MM.1S (cell line): ENCODE measurements at regions not wholly inside any gene's neighbourhood (a gene's known extent, or its start where the extent isn't known, plus 50 kb on each side); places are given as distances from the start of the nearest gene placed in this dataset.

ENCODE experiments used
- DNase-seq: peaks from one replicate; pipeline ENCODE4 v3.0.0-alpha.2; 2015
- H2AFZ ChIP-seq: fragments of 300-600 bp; sonication (generic); 2 replicates; pipeline ENCODE4 v1.6.0; 2016; ENCODE audit warnings: antibody characterized with exemption, low read length
- H3F3A ChIP-seq: fragments of 300-600 bp; sonication (generic); 2 replicates; pipeline ENCODE4 v1.6.1; 2016; ENCODE audit warnings: mild to moderate bottlenecking, antibody characterized with exemption, low read length, moderate library complexity, mixed read lengths; ENCODE audit not compliant: insufficient read depth
- H3K27ac ChIP-seq: fragments of 300-600 bp; sonication (generic); 2 replicates; pipeline ENCODE4 v1.5.1; 2016; ENCODE audit warnings: mild to moderate bottlenecking, low read length
- H3K27me3 ChIP-seq: fragments of 300-600 bp; sonication (generic); replicated peaks from 2 replicates; pipeline ENCODE4 v1.6.0; 2016; ENCODE audit warnings: low read length; ENCODE audit not compliant: insufficient read depth
- H3K36me3 ChIP-seq: fragments of 300-600 bp; sonication (generic); replicated peaks from 2 replicates; pipeline ENCODE4 v1.6.1; 2016; ENCODE audit warnings: mild to moderate bottlenecking, low read length, mixed read lengths; ENCODE audit not compliant: insufficient read depth
- H3K4me1 ChIP-seq: fragments of 300-600 bp; sonication (generic); 2 replicates; pipeline ENCODE4 v1.6.1; 2016; ENCODE audit warnings: low read length, mixed read lengths
- H3K4me2 ChIP-seq: fragments of 300-600 bp; sonication (generic); 2 replicates; pipeline ENCODE4 v1.6.0; 2016; ENCODE audit warnings: low read depth, low read length
- H3K4me3 ChIP-seq: fragments of 300-600 bp; sonication (generic); 2 replicates; pipeline ENCODE4 v1.5.1; 2016; ENCODE audit warnings: low read length, mixed read lengths
- H3K79me2 ChIP-seq: fragments of 300-600 bp; sonication (generic); 2 replicates; pipeline ENCODE4 v1.6.1; 2016; ENCODE audit warnings: mixed run types, low read length, mixed read lengths
- H3K9ac ChIP-seq: fragments of 300-600 bp; sonication (generic); 2 replicates; pipeline ENCODE4 v1.6.1; 2016; ENCODE audit warnings: low read length, mixed read lengths
- H3K9me2 ChIP-seq: fragments of 300-600 bp; sonication (generic); replicated peaks from 2 replicates; pipeline ENCODE4 v1.6.1; 2016; ENCODE audit warnings: mild to moderate bottlenecking, low read length, mixed read lengths; ENCODE audit not compliant: insufficient read depth
- H3K9me3 ChIP-seq: fragments of 300-600 bp; sonication (generic); replicated peaks from 2 replicates; pipeline ENCODE4 v1.6.1; 2016; ENCODE audit warnings: mild to moderate bottlenecking, low read length, mixed read lengths; ENCODE audit not compliant: insufficient read depth
- H4K20me1 ChIP-seq: fragments of 300-600 bp; sonication (generic); 2 replicates; pipeline ENCODE4 v1.6.1; 2016; ENCODE audit warnings: mild to moderate bottlenecking, low read length, moderate library complexity, mixed read lengths; ENCODE audit not compliant: insufficient read depth
- EZH2 ChIP-seq: fragments of 300-600 bp; sonication (generic); optimal IDR thresholded peaks from 2 replicates; pipeline ENCODE3; 2017; ENCODE audit warnings: low read depth, mild to moderate bottlenecking, antibody characterized with exemption, low read length, mixed read lengths
- EZH2phosphoT487 ChIP-seq: fragments of 300-600 bp; sonication (generic); IDR thresholded peaks from 2 replicates; pipeline ENCODE4 v1.6.1; 2018; ENCODE audit warnings: antibody characterized with exemption, low read length
- TF ChIP-seq, protein P1 (sequence below): fragments of 300-600 bp; sonication (generic); IDR thresholded peaks from 2 replicates; pipeline ENCODE4 v1.5.1; 2016; ENCODE audit warnings: antibody characterized with exemption, low read length, mixed read lengths

DNA sequence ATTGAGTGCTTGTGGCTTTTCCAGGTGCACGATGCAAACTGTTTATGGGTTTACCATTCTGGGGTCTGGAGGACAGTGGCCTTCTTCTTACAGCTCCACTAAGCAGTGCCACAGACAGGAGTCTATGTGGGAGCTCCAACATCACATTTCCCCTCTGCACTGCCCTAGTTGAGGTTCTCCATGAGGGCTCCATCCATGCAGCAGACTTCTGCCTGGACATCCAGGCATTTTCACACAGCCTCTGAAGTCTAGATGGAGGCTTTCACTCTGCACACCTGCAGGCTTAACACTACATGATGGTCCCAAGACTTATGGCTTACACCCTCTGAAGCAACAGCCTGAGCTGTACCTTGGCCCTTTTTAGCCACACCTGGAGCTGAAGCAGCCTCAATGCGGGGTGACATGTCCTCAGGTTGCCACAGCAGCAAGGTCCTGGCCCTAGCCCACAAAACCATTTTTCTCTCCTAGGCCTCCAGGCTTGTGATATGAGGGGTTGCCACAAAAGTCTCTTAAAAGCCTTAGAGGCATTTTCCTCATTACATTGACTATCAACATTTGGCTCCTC, 552.2 kb downstream of the TFAP2A start:
- Histone ChIP-seq H3F3A (no peaks in the 10 kb centered on the region), H3K27ac (no peak overlapping the region), H3K4me1 (no peaks in the 10 kb centered on the region), H3K36me3 (no peaks in the 10 kb centered on the region), H3K79me2 (no peaks in the 10 kb centered on the region), H3K4me2 (no peak overlapping the region), H3K4me3 (no peak overlapping the region), H2AFZ (no peak overlapping the region), H3K9me3 (no peaks in the 10 kb centered on the region), H3K27me3 (no peaks in the 10 kb centered on the region), H3K9ac (no peak overlapping the region), H3K9me2 (no peaks in the 10 kb centered on the region), H4K20me1 (no peaks in the 10 kb centered on the region)
- TF ChIP-seq EZH2phosphoT487 (no peak), EZH2 (no peak)
- TF ChIP-seq, protein P1, sequence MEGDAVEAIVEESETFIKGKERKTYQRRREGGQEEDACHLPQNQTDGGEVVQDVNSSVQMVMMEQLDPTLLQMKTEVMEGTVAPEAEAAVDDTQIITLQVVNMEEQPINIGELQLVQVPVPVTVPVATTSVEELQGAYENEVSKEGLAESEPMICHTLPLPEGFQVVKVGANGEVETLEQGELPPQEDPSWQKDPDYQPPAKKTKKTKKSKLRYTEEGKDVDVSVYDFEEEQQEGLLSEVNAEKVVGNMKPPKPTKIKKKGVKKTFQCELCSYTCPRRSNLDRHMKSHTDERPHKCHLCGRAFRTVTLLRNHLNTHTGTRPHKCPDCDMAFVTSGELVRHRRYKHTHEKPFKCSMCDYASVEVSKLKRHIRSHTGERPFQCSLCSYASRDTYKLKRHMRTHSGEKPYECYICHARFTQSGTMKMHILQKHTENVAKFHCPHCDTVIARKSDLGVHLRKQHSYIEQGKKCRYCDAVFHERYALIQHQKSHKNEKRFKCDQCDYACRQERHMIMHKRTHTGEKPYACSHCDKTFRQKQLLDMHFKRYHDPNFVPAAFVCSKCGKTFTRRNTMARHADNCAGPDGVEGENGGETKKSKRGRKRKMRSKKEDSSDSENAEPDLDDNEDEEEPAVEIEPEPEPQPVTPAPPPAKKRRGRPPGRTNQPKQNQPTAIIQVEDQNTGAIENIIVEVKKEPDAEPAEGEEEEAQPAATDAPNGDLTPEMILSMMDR = no peak
- no peak for DNase-seq

DNA sequence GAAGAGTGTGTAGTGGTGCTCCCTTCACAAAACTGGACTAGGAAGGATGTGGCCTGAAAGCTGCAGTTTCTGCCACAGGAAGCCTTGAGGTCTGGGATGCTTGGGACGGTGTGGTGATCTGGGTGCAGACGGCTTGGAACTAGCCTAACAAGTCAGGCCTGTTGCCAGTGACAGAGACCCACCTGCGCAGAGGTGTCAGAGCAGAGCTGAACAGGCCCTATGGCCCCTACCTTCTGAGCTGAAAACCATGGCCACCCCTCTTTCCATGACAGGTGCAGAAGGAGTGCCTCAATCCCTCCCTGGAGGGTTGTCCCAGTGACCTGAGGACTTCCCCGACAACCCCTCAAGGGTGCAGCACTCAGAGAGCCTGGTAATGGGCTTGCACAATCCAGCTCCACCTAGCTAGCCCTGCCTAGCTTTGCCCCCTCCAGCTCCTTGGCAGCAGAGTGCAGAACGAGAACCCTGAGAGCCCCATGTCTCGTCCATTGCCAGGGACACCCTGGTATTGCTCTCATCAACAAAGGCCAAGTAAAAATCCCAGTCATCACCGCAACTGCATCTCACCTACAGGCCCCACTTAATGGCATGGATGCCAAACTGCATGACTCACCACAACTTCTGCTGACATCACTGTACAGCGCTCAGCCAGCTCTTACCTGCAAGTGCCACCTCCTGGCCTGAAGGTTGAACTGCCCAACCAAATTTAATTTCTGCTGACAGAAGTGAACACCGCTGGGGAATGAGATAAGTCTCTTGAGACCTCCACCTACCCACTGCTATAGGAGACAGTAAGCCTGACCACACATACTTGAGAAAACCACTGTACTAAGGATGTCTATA, 563.1 kb downstream of the TFAP2A start:
- H3K4me3 ChIP-seq = no peak overlapping the region
- TF ChIP-seq EZH2 = no peak
- no peak for TF ChIP-seq EZH2phosphoT487
- TF ChIP-seq, protein P1 = peak; percentile 60
- no peaks in the 10 kb centered on the region for H3K36me3 ChIP-seq
- no peaks in the 10 kb centered on the region for H3F3A ChIP-seq
- DNase-seq = peak; percentile 71
- H3K9me2 ChIP-seq = no peaks in the 10 kb centered on the region
- H3K9me3 ChIP-seq = no peaks in the 10 kb centered on the region
- no peaks in the 10 kb centered on the region for H3K4me1 ChIP-seq
- H3K9ac ChIP-seq = no peak overlapping the region
- H3K27ac ChIP-seq = no peak overlapping the region
- no peak overlapping the region for H2AFZ ChIP-seq
- no peak overlapping the region for H3K4me2 ChIP-seq
- H4K20me1 ChIP-seq = no peaks in the 10 kb centered on the region
- no peaks in the 10 kb centered on the region for H3K79me2 ChIP-seq
- no peaks in the 10 kb centered on the region for H3K27me3 ChIP-seq

DNA sequence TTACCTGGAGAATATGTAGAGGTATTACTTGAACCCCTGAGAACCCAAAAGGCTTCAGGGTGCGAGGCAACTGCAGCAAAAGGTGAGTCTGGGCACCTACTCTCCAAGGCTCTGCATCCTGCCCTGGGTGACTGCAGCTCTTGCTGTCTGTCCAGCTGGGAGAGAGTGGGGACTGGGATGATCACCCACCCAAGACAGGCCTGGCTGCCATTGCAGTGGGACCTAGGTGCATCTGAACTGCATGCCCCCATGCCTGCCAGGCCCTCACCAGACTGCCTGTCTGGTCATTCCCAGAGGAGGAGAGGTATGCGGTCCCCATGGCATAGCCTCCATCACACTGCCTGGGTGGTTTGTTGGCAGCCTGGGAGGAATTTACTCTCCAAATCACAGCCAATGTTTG, 563.9 kb downstream of the TFAP2A start:
- Histone ChIP-seq H3K9me3 (no peaks in the 10 kb centered on the region), H3K4me3 (no peak overlapping the region), H3K4me1 (no peaks in the 10 kb centered on the region), H3K27me3 (no peaks in the 10 kb centered on the region), H3F3A (no peaks in the 10 kb centered on the region), H4K20me1 (no peaks in the 10 kb centered on the region), H3K27ac (no peak overlapping the region), H3K4me2 (no peak overlapping the region), H3K79me2 (no peaks in the 10 kb centered on the region), H3K9ac (no peak overlapping the region), H3K9me2 (no peaks in the 10 kb centered on the region), H3K36me3 (no peaks in the 10 kb centered on the region), H2AFZ (no peak overlapping the region)
- no peak for DNase-seq
- no peak for TF ChIP-seq EZH2phosphoT487
- TF ChIP-seq EZH2 = no peak
- TF ChIP-seq, protein P1 = no peak
